ENCODE measurements at regions not wholly inside any gene's neighbourhood (a gene's known extent, or its start where the extent isn't known, plus 50 kb on each side); places are given as distances from the start of the nearest gene placed in this dataset.

- no peak overlapping the region for H3K27ac Mint-ChIP-seq (ENCODE audit: unreplicated experiment)
Observed at GRCh38 chr7:136693166-136694119, 175.0 kb upstream of the CHRM2 start.

GRCh38 chr7:136692221-136692620 is 176.2 kb upstream of the CHRM2 start:
- peaks cover 5% of the 10 kb centered on the region for H3K4me1 Mint-ChIP-seq (ENCODE audit: unreplicated experiment)
- H3K27ac Mint-ChIP-seq (ENCODE audit: unreplicated experiment) = no peak overlapping the region
- no peaks in the 10 kb centered on the region for H3K36me3 Mint-ChIP-seq (ENCODE audit: low read depth, unreplicated experiment)
- H3K4me3 Mint-ChIP-seq (ENCODE audit: unreplicated experiment) = no peak overlapping the region
- no peak for TF ChIP-seq CTCF (IDR thresholded peaks at IDR 0.05; ENCODE audit: unreplicated experiment)
- H3K9me3 Mint-ChIP-seq (ENCODE audit: unreplicated experiment) = no peaks in the 10 kb centered on the region
- peaks cover 3% of the 10 kb centered on the region for H3K27me3 Mint-ChIP-seq (ENCODE audit: unreplicated experiment)
- no peak for DNase-seq (ENCODE audit: low spot score)

More at GRCh38 chr7:136693166-136694119, 175.0 kb upstream of the CHRM2 start:
- Mint-ChIP-seq H3K9me3 (ENCODE audit: unreplicated experiment) (no peaks in the 10 kb centered on the region), H3K4me3 (ENCODE audit: unreplicated experiment) (no peak overlapping the region), H3K27me3 (ENCODE audit: unreplicated experiment) (no peaks in the 10 kb centered on the region), H3K4me1 (ENCODE audit: unreplicated experiment) (no peaks in the 10 kb centered on the region), H3K36me3 (ENCODE audit: low read depth, unreplicated experiment) (no peaks in the 10 kb centered on the region)
- DNase-seq (ENCODE audit: low spot score) = no peak
- TF ChIP-seq CTCF (IDR thresholded peaks at IDR 0.05; ENCODE audit: unreplicated experiment) = no peak

GRCh38 chr7:136688601-136689000 is 179.9 kb upstream of the CHRM2 start:
- Mint-ChIP-seq H3K9me3 (ENCODE audit: unreplicated experiment) (no peaks in the 10 kb centered on the region), H3K27me3 (ENCODE audit: unreplicated experiment) (peaks cover 3% of the 10 kb centered on the region), H3K27ac (ENCODE audit: unreplicated experiment) (no peak overlapping the region), H3K4me3 (ENCODE audit: unreplicated experiment) (no peak overlapping the region), H3K36me3 (ENCODE audit: low read depth, unreplicated experiment) (no peaks in the 10 kb centered on the region), H3K4me1 (ENCODE audit: unreplicated experiment) (peaks cover 5% of the 10 kb centered on the region)
- no peak for TF ChIP-seq CTCF (IDR thresholded peaks at IDR 0.05; ENCODE audit: unreplicated experiment)
- DNase-seq (ENCODE audit: low spot score) = no peak

GRCh38 chr7:136687693-136688322 is 180.6 kb upstream of the CHRM2 start:
- Mint-ChIP-seq H3K27ac (ENCODE audit: unreplicated experiment) (no peak overlapping the region), H3K4me3 (ENCODE audit: unreplicated experiment) (no peak overlapping the region), H3K36me3 (ENCODE audit: low read depth, unreplicated experiment) (no peaks in the 10 kb centered on the region), H3K27me3 (ENCODE audit: unreplicated experiment) (peaks cover 3% of the 10 kb centered on the region), H3K4me1 (ENCODE audit: unreplicated experiment) (peaks cover 5% of the 10 kb centered on the region), H3K9me3 (ENCODE audit: unreplicated experiment) (no peaks in the 10 kb centered on the region)
- TF ChIP-seq CTCF (IDR thresholded peaks at IDR 0.05; ENCODE audit: unreplicated experiment) = peak; percentile 89
- DNase-seq (ENCODE audit: low spot score) = peak; percentile 22
